Ascending aorta (tissue), 2 donors: ENCODE measurements at regions not wholly inside any gene's neighbourhood (a gene's known extent, or its start where the extent isn't known, plus 50 kb on each side); places are given as distances from the start of the nearest gene placed in this dataset.

Source experiments
- DNase-seq, 2 donors: peaks; one replicate each; pipeline ENCODE4 v3.0.0-alpha.2; 2019; ENCODE audit warnings: low spot score in 2 of 2
- H3K27ac ChIP-seq, 2 donors: fragments of 200-600 bp; sonication (generic); one replicate each; pipeline ENCODE4 v1.5.1; 2016 to 2017; ENCODE audit warnings: mild to moderate bottlenecking in 1 of 2
- H3K27me3 ChIP-seq: fragments of 200-600 bp; sonication (generic); one replicate; pipeline ENCODE4 v1.5.1; 2017
- H3K36me3 ChIP-seq, 2 donors: fragments of 200-600 bp; sonication (generic); one replicate each; pipeline ENCODE4 v1.5.1; 2016
- H3K4me1 ChIP-seq, 2 donors: fragments of 200-600 bp; sonication (generic); one replicate each; pipeline ENCODE4 v1.5.1; 2016 to 2017; ENCODE audit warnings: mild to moderate bottlenecking in 1 of 2
- H3K4me3 ChIP-seq, 2 donors: fragments of 200-600 bp; sonication (generic); one replicate each; pipeline ENCODE4 v1.5.1; 2016 to 2017; ENCODE audit warnings: mild to moderate bottlenecking in 1 of 2
- H3K9me3 ChIP-seq, 2 donors: fragments of 200-600 bp; sonication (generic); one replicate each; pipeline ENCODE4 v1.5.1; 2016
- intact Hi-C: fragments of 100-400 bp; cut with DNase I; formaldehyde crosslinking; loops from one replicate; pipeline ENCODE4 v1.15.1; 2023
- TF ChIP-seq, protein P1 (sequence below), 3 experiments: fragments of 200-600 bp in 2 of 3; fragments of 450-650 bp in 1 of 3; sonication (generic) in 2 of 3; IDR thresholded peaks; one replicate each; pipeline ENCODE4 v1.5.1; 2016 to 2019; ENCODE audit warnings: antibody characterized with exemption in 3 of 3, mild to moderate bottlenecking in 1 of 3, moderate library complexity in 1 of 3

DNA sequence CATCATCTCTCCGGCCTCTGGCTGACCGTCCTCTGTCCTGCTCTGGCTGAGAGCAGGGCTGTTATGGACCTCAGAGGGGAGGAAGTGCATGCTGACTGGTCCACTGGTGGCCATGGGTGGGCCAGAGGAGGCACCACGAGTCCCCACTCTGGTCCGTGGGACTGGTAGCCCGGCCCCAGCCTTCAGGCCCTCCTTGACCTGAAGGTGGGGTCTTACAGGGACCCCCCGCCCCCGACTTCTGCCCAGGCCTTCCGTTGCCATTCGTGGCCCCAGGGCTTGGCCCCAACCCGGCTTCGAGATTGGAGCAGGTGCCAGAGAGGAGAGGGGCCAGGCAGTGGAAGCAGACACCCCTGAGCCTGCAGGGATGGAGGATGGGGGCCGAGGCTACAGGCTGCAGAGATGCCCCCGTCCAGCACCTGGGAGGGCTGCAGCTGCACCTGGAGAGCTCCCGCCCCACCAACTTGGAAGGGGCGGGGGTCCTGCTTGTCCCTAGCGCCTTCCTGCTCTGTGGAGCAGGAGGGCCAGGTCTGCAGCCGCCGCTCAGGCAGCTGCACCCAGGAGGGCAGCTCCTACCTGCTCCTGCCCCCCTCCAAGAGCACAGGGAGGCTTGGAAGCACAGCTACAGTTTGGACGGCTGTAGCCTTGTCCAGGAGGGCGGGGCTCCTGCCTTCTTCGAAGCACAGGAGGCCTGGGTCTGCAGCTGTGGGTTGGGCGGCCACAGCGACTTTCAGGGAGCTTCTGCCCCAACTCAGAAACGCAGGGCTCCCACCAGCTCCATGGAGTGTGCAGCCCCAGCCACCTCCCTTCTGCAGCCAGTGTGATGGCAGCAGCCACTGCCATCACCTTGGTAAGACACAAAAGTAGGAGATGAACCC, 142.5 kb downstream of the KLF13 start:
- no peaks in the 10 kb centered on the region for H3K27me3 ChIP-seq
- TF ChIP-seq, protein P1, sequence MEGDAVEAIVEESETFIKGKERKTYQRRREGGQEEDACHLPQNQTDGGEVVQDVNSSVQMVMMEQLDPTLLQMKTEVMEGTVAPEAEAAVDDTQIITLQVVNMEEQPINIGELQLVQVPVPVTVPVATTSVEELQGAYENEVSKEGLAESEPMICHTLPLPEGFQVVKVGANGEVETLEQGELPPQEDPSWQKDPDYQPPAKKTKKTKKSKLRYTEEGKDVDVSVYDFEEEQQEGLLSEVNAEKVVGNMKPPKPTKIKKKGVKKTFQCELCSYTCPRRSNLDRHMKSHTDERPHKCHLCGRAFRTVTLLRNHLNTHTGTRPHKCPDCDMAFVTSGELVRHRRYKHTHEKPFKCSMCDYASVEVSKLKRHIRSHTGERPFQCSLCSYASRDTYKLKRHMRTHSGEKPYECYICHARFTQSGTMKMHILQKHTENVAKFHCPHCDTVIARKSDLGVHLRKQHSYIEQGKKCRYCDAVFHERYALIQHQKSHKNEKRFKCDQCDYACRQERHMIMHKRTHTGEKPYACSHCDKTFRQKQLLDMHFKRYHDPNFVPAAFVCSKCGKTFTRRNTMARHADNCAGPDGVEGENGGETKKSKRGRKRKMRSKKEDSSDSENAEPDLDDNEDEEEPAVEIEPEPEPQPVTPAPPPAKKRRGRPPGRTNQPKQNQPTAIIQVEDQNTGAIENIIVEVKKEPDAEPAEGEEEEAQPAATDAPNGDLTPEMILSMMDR (IDR thresholded peaks at IDR 0.05) = no peak
- intact Hi-C loops = no loop called here
- peaks cover 7 to 17% of the 10 kb centered on the region in 2 donors for H3K4me1 ChIP-seq
- no peaks in the 10 kb centered on the region for H3K9me3 ChIP-seq
- no peak overlapping the region for H3K27ac ChIP-seq
- no peak overlapping the region for H3K4me3 ChIP-seq
- H3K36me3 ChIP-seq = no peaks in the 10 kb centered on the region
- DNase-seq = peak in 1 of 2 donors; percentile 52

DNA sequence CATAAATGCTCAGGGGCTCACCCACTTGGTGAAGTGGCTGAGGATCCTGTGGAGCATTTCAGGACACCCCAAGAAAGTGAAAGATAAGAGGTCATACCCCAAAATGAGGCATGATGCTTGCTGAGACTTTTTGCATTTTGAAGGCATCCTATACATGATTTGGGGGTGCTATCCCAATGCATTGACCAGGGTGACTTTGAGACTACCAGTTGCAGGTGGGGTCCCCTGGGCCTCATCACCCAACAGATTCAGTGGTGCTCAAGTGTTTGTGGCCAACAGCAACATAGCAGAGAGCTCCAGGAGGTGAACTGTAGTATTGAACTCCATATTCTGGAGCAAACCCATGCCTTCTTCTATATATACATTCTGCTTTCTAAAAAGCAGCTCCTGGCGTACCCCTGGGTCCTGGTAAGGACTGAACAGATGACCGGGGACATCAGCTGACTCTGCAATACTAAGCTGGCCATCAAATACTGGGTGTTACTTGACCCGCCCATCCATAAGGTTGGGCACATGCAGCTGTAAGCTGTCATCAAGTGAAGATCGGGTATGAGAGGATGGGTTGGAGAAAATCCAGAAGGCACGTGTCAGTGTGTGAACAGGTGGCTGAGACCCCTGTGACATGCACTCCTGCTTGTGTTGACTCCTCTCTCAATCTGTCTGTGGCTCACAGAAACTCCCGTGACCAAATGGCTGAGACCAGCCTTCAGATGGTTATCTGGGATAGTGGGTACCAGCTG, 143.3 kb downstream of the KLF13 start:
- Histone ChIP-seq H3K4me1 (peaks cover 7 to 17% of the 10 kb centered on the region in 2 donors), H3K27me3 (no peaks in the 10 kb centered on the region), H3K27ac (no peak overlapping the region), H3K9me3 (no peaks in the 10 kb centered on the region), H3K4me3 (no peak overlapping the region), H3K36me3 (no peaks in the 10 kb centered on the region)
- intact Hi-C loops = loop anchor here (5.0 kb wide), 1 partner anchor 68 kb away; no protein-coding TSS in a partner anchor
- TF ChIP-seq, protein P1 (IDR thresholded peaks at IDR 0.05) = no peak
- DNase-seq = peak in 1 of 2 donors; percentile 25

DNA sequence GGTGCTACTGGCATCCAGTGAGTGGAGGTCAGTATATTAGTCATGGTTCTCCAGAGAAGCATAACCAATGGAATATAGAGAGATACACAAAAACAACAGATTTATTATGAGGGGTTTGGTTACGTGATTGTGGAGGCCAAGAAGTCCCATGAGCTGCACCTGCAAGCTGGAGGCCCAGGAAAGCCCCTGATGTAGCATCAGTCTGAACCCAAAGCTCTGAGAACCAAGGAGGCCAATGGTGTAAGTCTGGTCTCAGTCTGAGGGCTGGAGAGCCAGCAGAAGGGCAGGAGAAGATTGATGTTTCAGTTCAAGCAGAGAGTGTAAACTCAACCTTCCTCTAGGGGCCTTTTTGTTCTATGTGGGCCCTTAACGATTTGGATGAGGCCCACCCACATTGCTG, 144.1 kb downstream of the KLF13 start:
- no peaks in the 10 kb centered on the region for H3K36me3 ChIP-seq
- H3K9me3 ChIP-seq = no peaks in the 10 kb centered on the region
- H3K27me3 ChIP-seq = no peaks in the 10 kb centered on the region
- TF ChIP-seq, protein P1 (IDR thresholded peaks at IDR 0.05) = no peak
- peaks cover 7 to 17% of the 10 kb centered on the region in 2 donors for H3K4me1 ChIP-seq
- H3K4me3 ChIP-seq = no peak overlapping the region
- intact Hi-C loops = loop anchor here (5.0 kb wide), 1 partner anchor 68 kb away; no protein-coding TSS in a partner anchor
- peak in 1 of 2 donors; percentile 28 for DNase-seq
- H3K27ac ChIP-seq = no peak overlapping the region

DNA sequence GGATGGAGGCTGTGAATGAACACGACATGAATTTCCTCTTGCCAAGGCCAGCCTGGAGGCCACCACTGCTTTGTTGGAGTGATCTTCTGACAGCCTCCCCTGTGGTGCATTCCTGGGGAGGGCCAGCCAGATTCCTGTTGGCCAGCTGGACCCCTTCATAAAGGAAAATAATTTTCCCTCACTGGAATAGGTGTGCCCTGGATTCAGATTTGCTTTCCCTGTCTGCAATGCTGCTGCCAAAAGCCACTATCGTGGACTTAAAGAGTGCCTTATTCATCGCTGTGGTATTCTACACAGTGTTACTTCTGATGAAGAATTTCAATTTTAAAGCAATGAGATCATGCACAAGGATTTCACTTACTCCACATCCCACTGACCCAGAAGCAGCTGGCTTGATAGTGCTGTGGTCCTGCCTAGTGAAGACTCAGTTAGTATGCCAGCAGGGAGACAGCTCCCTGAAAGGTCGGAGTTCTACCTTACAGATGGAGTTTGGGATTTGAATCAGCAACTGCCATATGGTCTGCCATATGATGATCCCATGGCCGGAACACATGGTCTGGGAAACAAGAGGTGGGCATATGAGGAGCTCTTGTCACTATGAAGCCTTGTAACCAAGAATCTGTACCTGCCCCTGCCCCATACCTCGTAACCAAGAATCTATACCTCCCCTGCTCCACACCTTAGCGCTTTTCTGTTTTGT, 145.2 kb downstream of the KLF13 start:
- no peaks in the 10 kb centered on the region for H3K36me3 ChIP-seq
- no peaks in the 10 kb centered on the region for H3K27me3 ChIP-seq
- intact Hi-C loops = loop anchor here (5.0 kb wide), 1 partner anchor 70 kb away; no protein-coding TSS in a partner anchor
- H3K4me1 ChIP-seq = peaks cover 7 to 17% of the 10 kb centered on the region in 2 donors
- DNase-seq = peak in 1 of 2 donors; percentile 69
- no peak overlapping the region for H3K4me3 ChIP-seq
- H3K9me3 ChIP-seq = no peaks in the 10 kb centered on the region
- H3K27ac ChIP-seq = peak overlapping the region; percentile 24 to 49
- TF ChIP-seq, protein P1 (IDR thresholded peaks at IDR 0.05) = no peak

DNA sequence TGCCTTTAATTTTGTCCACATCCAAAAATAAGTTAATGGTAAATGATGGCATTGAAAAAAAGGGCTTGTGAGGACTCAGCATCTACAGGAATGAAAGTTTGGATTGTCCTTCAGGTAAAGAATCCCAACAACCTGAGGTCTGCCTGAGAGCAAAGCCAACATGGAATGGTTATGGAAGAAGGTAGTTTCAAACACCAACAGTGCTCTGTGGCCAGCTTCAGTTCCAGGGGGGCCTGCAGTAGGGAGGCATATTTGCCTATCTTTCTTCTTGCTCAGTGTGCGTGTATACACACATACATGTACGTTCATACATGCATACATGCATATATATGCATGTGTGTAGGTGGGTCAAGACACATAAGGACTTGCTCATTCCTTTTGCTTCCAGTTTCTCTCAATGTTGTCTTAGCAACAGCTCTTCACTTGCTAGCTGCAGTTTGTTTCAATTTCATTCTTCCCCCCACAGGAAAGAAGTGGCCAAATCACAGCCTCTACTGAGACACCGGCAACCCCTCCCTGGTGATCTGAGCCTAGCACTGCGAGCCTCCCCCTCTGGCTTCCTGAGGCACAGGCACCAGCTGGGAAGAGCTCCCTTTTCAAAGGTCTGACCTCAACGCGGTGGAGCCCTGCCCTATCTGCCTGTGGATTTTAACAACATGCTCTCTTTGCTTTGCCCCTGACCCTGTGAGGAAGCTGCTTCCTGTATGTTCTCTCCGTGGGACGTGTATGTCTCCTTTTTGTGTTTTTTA, 146.2 kb downstream of the KLF13 start:
- Histone ChIP-seq H3K4me3 (no peak overlapping the region), H3K27ac (peak overlapping the region; percentile 24 to 49), H3K4me1 (peaks cover 7 to 17% of the 10 kb centered on the region in 2 donors), H3K9me3 (no peaks in the 10 kb centered on the region), H3K27me3 (no peaks in the 10 kb centered on the region), H3K36me3 (no peaks in the 10 kb centered on the region)
- peak in 1 of 2 donors; percentile 66 for DNase-seq
- TF ChIP-seq, protein P1 (IDR thresholded peaks at IDR 0.05) = no peak
- intact Hi-C loops = loop anchor here (5.0 kb wide), 1 partner anchor 71 kb away; no protein-coding TSS in a partner anchor
